ENCODE measurements at regions not wholly inside any gene's neighbourhood (a gene's known extent, or its start where the extent isn't known, plus 50 kb on each side); places are given as distances from the start of the nearest gene placed in this dataset.
A peak's percentile ranks its signal among the peaks of the same experiment; 100 is the strongest.
"Not testable (repeated sequence)": the region's sequence is repeated elsewhere in the genome, so short reads cannot be mapped to it uniquely, and the experiment has no call there.

DNA sequence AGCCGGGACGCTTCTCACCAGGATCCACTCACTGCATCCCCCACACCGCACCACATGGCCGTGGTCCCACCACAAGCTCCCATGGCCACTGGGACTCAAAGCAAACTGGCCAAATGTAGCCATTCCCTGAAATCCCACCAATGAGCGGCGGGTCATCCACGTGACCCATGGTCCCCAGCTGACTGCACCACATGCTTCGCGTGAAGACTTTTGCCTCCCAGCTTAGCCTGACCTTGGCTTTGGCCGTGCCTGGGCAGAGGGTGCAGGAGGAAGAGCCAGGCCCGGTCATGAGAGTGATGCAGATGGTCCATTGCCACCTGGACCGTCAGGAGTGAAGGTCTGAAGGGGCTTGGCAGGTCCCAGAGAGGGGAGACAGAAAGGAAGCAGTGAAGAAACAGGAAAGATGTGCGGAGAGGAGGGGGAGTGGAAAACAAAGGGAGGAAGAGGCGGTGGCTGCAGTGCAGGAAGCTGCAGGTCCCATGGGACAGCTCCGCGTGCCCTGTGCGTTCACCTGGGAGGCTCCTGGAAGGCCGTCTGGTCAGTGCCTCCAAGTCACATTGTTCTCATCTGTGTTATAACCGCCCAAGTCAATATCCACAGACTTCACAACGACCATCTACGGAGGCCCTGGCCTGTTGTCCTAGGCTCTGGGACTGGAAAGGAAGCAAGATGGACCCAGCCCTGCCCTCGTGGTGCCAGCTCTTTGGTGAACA lies 167.8 kb upstream of the AJAP1 start:
- Mint-ChIP-seq H3K27ac (no peak overlapping the region), H3K9me3 (peaks cover 0 to 5% of the 10 kb centered on the region in 2 donors), H3K36me3 (no peaks in the 10 kb centered on the region)
- ATAC-seq (no peak), DNase-seq (ENCODE audit: low spot score in 2 of 2) (no peak)

DNA sequence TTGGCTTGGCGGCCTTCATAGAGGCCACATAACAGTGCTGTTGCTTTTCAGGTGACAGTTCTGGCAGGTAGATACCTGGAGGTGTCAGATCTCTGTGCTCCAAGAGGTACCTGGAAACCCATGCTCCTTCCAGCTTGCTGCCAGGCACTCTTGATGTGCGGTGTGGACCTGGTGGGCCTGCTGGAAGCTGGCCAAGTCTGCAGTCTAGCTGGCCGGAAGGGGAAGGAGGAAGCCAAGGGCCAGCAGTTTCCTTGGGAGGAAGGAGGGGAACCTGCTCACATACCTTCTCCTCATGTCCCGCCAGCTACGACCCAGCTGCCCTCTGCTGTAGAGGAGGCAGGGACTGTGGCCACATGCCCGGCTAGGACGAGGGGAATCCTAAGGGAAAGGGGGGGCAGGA lies 166.4 kb upstream of the AJAP1 start:
- peaks cover 0 to 5% of the 10 kb centered on the region in 2 donors for H3K9me3 Mint-ChIP-seq
- no peak overlapping the region for H3K27ac Mint-ChIP-seq
- ATAC-seq (no peak), DNase-seq (ENCODE audit: low spot score in 2 of 2) (no peak)
- H3K36me3 Mint-ChIP-seq = no peaks in the 10 kb centered on the region

DNA sequence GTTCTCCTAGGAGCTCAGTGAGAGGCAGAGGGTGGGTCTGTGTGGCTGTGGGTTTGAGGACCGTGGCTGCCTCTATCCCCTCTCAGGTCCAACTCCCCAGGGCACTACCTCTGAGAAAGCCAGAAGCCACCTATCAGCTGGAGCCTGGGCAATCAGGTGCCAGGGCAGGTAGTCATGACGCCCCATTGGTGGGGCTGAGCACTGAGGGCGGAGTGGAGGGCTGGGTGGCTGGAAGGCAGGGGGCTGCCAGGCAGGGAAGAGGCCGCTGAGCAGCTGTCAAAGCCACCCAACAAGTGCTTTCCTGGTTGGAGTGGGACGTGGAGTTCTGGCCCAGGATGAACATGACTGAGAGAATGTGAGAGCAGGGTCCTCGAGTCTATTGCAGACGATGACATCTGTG lies 164.9 kb upstream of the AJAP1 start:
- Mint-ChIP-seq H3K27ac (no peak overlapping the region), H3K9me3 (peaks cover 0 to 5% of the 10 kb centered on the region in 2 donors), H3K36me3 (no peaks in the 10 kb centered on the region)
- DNase-seq (ENCODE audit: low spot score in 2 of 2) = no peak
- no peak for ATAC-seq

DNA sequence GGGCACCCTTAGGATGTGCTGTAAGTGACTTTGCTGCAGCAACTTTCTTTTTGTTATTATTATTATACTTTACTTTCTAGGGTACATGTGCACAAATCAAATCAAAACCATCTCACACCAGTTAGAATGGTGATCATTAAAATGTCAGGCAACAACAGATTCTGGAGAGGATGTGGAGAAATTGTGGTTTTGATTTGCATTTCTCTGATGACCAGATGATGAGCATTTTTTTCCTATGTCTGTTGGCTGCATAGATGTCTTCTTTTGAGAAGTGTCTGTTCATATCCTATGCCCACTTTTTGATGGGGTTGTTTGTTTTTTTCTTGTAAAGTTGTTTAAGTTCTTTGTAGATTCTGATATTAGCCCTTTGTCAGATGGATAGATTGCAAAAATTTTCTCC lies 164.4 kb upstream of the AJAP1 start:
- not testable (repeated sequence) for ATAC-seq; H3K27ac Mint-ChIP-seq; H3K36me3 Mint-ChIP-seq; H3K9me3 Mint-ChIP-seq; DNase-seq (ENCODE audit: low spot score in 2 of 2)

DNA sequence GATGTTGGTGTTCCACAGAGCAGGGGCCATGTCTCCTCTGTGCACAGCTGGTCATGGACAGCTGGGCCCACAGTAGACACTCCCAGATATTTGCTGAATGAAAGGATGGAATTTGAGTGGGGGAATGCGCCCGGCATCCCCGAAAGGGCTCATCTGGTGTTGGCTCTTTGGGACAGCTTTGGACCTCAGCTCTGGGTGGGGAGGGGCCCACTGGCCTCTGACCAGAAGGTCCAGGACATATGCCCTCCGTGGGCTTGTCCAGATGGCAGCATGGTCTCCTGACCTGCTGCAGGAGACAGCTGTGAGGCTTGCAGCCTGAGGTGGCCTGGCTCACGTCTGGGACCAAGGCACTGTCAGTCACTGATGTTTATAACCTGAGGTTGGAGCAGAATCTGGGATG lies 160.4 kb upstream of the AJAP1 start:
- no peak for ATAC-seq
- Mint-ChIP-seq H3K27ac (no peak overlapping the region), H3K9me3 (peaks cover 0 to 5% of the 10 kb centered on the region in 2 donors), H3K36me3 (no peaks in the 10 kb centered on the region)
- DNase-seq (ENCODE audit: low spot score in 2 of 2) = no peak

DNA sequence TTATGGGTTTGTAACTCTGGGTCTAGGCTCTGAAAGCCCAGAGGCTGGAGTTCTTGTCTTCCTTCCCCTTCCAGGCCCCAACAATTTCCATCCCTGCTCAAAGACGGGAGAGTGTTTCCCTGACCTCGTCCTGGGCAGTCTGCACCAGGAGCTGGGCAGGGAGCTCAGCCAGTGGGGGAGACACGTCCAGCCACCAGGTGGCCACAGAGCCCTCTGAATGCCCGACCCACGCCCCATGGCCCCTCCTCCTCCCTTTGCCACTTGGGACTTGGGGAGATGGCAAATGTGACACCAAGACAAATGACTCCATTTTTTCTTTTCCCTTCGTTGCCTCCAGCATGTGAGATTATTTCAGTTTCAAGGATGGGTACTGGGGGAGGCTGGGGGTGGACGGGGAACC lies 159.9 kb upstream of the AJAP1 start:
- DNase-seq (ENCODE audit: low spot score in 2 of 2) (no peak), ATAC-seq (no peak)
- no peak overlapping the region for H3K27ac Mint-ChIP-seq
- H3K9me3 Mint-ChIP-seq = peaks cover 0 to 5% of the 10 kb centered on the region in 2 donors
- H3K36me3 Mint-ChIP-seq = no peaks in the 10 kb centered on the region

DNA sequence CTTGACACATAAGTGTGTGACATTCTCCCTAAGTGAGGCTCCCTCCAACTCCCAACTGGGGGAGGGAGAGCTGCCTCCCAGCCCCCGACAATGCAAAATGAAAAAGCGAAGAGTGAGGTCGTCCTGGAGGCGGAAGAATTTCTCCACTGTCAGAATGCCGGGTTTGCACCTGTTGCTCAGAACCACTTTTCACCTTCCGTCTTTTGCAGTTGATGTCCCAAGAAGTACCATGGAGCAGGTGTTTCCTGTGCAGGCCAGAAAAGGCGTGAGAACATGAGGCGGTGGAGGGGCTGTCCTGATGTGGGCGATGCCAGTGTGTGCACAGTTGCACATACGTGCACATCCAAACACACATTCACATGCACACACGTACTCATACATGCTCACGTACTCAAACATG lies 158.6 kb upstream of the AJAP1 start:
- DNase-seq (ENCODE audit: low spot score in 2 of 2) (no peak), ATAC-seq (no peak)
- Mint-ChIP-seq H3K9me3 (peaks cover 0 to 5% of the 10 kb centered on the region in 2 donors), H3K27ac (no peak overlapping the region), H3K36me3 (no peaks in the 10 kb centered on the region)

DNA sequence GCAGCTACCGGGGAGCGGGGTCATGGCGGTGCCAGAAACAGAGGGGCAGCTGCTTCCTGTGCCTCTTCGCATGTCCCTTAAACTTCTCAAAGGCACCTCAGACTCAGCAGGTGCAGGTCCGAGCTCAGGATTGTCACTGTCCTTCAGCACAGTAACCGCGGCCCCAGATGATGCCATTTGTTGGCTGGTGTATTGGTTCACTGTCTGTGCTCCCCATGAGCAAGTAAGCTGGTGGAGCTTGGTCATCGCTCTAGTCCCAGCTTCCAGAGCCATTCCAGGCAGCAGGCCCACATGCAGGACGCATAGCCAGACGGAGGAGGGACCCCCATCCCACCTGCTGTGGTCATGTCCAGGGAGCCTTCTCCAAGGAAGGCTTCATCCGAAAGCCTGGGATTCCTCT lies 154.0 kb upstream of the AJAP1 start:
- H3K27ac Mint-ChIP-seq = no peak overlapping the region
- no peak for ATAC-seq
- H3K36me3 Mint-ChIP-seq = no peaks in the 10 kb centered on the region
- no peaks in the 10 kb centered on the region for H3K9me3 Mint-ChIP-seq
- no peak for DNase-seq (ENCODE audit: low spot score in 2 of 2)

DNA sequence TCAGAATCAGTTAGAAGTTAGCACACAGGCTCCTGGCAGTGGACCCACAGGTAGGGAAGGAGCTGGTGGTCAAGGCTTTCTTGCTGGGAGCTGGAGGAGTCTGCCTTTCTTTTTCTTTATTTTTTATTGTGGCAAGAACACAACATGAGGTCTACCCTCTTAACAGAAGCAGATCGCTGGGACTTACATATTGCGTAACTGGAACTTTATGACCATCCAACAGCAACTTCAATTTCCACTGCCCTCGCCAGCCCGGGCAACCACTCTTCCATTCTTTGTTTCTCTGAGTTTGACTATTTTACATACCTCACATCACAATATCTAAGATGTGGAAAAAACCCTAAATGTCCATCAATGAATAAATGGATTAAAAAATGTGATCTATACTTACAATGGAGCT lies 147.8 kb upstream of the AJAP1 start:
- Mint-ChIP-seq H3K27ac (no peak overlapping the region), H3K36me3 (no peaks in the 10 kb centered on the region), H3K9me3 (no peaks in the 10 kb centered on the region)
- ATAC-seq = no peak
- DNase-seq (ENCODE audit: low spot score in 2 of 2) = no peak

DNA sequence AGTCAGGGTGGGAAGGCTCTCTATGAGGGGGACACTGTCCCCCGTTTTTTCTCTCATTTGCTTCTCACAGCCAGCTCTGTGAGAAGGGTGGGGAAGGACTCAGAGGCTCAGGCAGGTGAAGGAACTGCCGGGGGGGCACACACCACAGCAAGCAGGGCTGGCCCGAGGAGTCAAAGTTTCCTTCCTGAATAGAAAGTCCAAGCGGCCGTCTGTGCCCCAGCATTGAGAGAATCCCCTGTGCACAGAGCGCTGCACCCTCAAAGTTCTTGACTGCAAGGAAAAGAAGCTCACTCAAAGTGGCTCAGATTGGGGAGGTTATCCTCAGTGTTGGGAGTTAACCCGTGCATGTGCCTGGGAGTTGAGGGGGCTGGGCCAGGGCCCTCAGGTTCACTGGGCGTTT lies 145.2 kb upstream of the AJAP1 start:
- DNase-seq (ENCODE audit: low spot score in 2 of 2) (no peak), ATAC-seq (no peak)
- Mint-ChIP-seq H3K36me3 (no peaks in the 10 kb centered on the region), H3K9me3 (no peaks in the 10 kb centered on the region), H3K27ac (no peak overlapping the region)

DNA sequence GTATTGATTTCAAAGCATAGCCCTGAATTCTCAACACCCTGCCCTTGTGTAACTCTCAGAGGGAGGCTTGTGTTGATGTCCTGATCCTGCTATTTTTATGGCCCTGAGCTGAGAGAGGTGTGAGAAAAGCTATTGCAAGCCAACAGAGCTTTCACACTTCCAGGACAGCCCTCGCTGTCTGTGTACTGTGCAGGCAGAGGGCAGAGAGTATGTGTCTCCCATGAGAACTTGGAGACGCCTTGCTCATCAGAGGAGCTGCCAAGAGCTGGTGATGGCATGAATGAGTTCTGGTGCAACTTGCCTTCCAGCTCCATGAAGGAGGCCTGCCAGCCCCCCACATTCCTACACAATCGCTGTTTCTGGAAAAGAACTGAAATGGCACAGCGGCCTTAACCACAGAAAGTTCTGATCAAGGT lies 144.1 kb upstream of the AJAP1 start:
- Mint-ChIP-seq H3K27ac (no peak overlapping the region), H3K36me3 (no peaks in the 10 kb centered on the region), H3K9me3 (no peaks in the 10 kb centered on the region)
- ATAC-seq = no peak
- DNase-seq (ENCODE audit: low spot score in 2 of 2) = no peak

DNA sequence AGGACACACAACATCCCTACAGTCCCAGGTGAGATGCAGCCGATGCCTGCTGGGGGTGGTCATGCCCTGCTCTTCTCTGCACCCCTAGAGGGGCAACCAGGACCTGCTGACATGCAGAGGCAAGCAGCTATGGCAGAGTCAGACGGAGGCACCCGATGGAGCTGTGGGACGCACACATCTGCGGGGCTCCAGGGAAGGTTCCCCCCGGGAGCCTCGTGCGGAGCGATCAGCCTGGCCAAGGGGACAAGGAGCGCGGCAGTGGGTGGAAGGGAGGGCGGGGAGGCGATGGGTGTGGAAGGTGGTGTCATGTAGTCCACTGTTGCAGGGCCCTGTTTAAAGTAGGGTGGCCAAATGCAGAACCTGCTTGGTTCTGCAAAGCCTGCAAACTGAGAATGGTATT lies 143.0 kb upstream of the AJAP1 start:
- DNase-seq (ENCODE audit: low spot score in 2 of 2) = no peak
- H3K27ac Mint-ChIP-seq = no peak overlapping the region
- no peak for ATAC-seq
- H3K36me3 Mint-ChIP-seq = no peaks in the 10 kb centered on the region
- no peaks in the 10 kb centered on the region for H3K9me3 Mint-ChIP-seq

DNA sequence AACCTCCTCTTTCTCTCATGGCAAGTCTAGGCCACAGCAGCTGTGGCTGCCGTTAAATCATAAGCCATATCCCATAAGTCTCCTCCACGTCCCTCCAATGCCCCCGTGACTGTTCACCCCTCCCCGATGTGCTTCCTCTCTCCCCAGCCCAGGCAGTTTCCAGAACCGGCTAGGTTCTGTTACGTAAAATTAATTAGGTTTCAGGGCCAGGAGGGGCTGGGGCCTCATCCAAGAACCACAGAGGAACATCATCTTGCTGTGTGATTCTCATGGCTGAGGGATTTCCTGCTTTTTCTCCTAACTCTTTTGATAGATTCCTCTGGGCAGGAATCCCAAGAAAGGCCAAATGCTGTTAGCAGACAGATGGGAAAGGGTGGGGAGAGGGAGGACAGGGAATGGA lies 141.8 kb upstream of the AJAP1 start:
- ATAC-seq = no peak
- Mint-ChIP-seq H3K27ac (no peak overlapping the region), H3K9me3 (no peaks in the 10 kb centered on the region), H3K36me3 (no peaks in the 10 kb centered on the region)
- no peak for DNase-seq (ENCODE audit: low spot score in 2 of 2)

DNA sequence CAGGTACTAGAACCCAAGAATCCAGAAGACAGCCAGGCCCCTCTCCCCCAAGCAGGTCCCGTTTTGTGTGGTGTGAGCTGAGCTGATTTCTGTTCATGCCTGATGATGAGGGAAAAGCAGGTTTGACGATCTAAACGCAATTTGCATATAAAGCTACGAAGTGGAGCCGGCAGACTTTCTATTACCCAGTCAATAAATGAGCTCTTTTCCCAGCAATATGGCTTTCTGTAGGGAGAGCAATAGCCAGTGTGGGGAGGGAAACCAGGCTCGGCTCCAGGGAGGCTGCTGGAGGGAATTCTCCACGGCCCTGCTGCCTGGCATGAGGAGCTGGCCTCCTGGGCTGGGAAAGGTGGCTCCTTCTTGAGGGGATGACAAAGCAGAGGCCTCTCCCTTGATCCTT lies 140.7 kb upstream of the AJAP1 start:
- no peak overlapping the region for H3K27ac Mint-ChIP-seq
- H3K36me3 Mint-ChIP-seq = no peaks in the 10 kb centered on the region
- no peak for DNase-seq (ENCODE audit: low spot score in 2 of 2)
- no peak for ATAC-seq
- no peaks in the 10 kb centered on the region for H3K9me3 Mint-ChIP-seq

DNA sequence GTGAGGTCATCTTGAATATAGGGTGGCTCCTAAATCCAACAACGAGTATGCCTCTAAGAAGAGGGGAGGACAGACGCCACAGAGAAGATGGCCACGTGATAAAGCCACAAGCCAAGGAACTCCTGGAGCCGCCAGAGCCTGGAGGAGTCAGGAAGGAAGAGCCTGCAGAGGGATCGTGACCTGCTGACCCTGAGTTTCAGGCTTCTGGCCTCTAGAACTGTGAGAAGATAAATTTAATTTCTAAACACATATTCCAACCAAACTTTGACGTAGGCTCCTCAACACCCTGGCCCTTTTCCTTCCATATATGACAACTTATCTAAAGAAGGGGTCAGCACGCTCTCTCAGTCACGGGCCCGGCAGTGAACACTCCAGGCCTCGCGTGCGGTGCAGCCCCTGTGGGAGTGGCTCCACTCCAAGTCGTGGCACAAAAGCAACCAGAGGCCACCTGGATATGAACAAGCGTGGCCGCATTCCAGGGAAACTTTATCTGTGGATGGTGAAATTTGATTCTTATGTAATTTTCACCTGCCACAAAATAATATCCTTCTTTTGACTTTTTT lies 138.6 kb upstream of the AJAP1 start:
- DNase-seq (ENCODE audit: low spot score in 2 of 2) (no peak), ATAC-seq (no peak)
- no peak overlapping the region for H3K27ac Mint-ChIP-seq
- H3K9me3 Mint-ChIP-seq = no peaks in the 10 kb centered on the region
- no peaks in the 10 kb centered on the region for H3K36me3 Mint-ChIP-seq

DNA sequence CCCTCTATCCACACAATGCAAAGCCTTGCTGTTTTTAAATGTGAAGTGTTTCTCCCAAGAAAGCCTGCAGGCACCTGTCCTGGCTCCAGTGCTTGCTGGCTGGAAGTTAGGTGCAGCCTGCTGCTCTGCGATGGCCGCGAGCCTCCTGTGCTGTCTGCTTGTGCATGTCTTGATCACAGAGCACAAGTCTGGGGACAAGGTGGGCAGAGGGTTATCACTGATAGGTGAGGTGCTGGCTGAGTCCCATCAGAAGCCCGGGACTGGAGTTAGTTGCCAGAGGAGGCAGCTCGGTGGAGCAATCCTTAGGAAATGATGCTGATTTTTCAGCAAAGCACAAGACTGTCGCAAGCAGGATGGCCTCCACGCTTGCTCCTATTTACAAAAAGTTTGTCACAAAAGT lies 137.8 kb upstream of the AJAP1 start:
- no peaks in the 10 kb centered on the region for H3K9me3 Mint-ChIP-seq

DNA sequence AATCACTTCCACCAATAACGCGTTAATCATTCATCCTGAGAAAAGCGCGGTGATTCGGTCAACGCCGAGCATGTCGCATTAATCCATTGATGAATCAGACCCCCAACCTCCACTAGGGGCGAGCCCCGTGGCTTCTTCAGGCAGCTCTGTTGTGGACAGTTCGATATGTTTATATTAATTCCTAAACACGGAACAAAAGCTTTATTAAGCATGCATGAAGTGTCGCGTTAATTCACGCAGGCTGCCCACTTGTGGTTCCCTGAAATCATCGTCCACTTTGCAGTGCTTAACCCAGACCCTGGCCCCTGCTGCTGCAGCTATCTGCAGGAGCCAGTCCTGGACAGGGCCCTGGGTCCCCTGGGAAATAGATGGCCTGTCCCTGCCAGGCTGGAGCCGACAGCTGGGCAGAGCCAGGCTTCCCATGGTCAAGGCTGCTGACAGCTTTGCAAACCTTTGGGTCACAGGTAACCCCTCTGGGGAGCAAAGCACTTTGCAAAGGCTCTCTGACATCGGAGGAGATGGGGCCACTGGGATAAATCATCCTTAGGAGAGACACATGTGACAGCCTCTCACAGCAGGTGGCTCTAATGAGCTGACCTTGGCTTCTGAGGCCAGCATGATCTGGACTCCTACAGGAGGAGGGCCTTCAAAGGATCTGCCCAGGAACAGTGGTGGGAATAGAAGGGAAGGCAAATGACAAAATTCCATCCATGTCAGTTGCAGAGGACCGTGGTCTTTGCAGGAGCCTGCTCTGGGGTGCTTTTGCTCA lies 137.0 kb upstream of the AJAP1 start:
- H3K27ac Mint-ChIP-seq = no peak overlapping the region
- no peak for ATAC-seq
- no peaks in the 10 kb centered on the region for H3K9me3 Mint-ChIP-seq
- DNase-seq (ENCODE audit: low spot score in 2 of 2) = no peak
- H3K36me3 Mint-ChIP-seq = no peaks in the 10 kb centered on the region

More for the DNA sequence above, 137.8 kb upstream of the AJAP1 start:
- DNase-seq (ENCODE audit: low spot score in 2 of 2) = no peak
- Mint-ChIP-seq H3K36me3 (no peaks in the 10 kb centered on the region), H3K27ac (no peak overlapping the region)
- ATAC-seq = no peak

DNA sequence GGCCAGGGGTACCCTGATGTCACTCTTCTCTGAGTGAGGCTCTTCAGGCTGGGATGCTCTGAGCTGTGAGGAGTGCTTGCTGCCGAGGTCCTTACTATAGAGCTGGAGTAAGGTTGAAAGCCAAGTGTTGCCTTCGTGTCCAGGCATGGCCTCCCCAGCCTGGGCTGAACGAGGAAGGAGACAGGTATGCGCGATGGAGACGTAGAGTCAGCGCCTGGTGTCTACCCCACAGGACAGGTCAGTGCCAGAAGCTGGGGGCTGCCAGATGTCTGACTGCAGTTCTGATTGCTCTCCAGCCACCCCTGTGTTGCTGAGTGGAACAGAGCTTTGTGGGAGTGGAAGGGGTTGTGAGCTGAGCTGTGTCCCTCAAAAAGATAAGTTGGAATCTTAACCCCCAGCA lies 135.8 kb upstream of the AJAP1 start:
- H3K9me3 Mint-ChIP-seq = no peaks in the 10 kb centered on the region
- no peak for ATAC-seq
- peak overlapping the region in 1 of 2 donors; percentile 29 for H3K27ac Mint-ChIP-seq
- no peaks in the 10 kb centered on the region for H3K36me3 Mint-ChIP-seq
- DNase-seq (ENCODE audit: low spot score in 2 of 2) = no peak
